ENCODE measurements at regions not wholly inside any gene's neighbourhood (a gene's known extent, or its start where the extent isn't known, plus 50 kb on each side); places are given as distances from the start of the nearest gene placed in this dataset.
"Not testable (repeated sequence)": the region's sequence is repeated elsewhere in the genome, so short reads cannot be mapped to it uniquely, and the experiment has no call there.

DNA sequence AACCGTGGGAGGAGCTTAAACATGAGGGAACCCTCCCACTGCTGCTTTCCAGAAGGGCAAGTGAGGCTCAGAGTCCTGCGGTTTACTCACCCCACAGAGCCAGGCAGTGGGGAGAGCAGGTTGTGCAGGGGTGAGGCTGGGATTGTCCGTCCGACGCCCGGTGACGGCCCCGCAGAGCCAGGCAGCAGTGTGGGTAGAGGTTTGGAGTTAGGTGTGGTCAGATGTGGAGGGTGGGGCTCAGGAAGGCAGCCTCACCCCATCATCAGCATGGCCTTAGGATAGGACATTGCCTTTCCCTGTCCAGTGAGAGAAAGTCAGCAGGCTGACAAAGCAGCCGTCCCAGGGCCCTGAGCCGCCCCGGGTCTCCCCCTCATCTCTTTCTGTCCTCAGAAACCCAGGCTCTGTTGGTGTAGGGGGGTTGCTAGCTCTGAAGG lies 234.6 kb downstream of the DLL1 start:
- Mint-ChIP-seq H3K36me3 (ENCODE audit: low read depth) (peaks cover 13% of the 10 kb centered on the region), H3K9me3 (peaks cover 26% of the 10 kb centered on the region), H3K4me1 (no peaks in the 10 kb centered on the region; the same call in 2 of the 3 replicates), H3K4me3 (no peak overlapping the region), H3K27me3 (ENCODE audit: insufficient read depth, low read depth, poor library complexity) (peaks cover 11% of the 10 kb centered on the region), H3K27ac (no peak overlapping the region)
- Histone ChIP-seq H3K27me3 (ENCODE audit: insufficient read depth) (no peaks in the 10 kb centered on the region), H3K27ac (ENCODE audit: low read depth) (no peak overlapping the region), H4K20me1 (replicated peaks; ENCODE audit: insufficient read depth) (no peaks in the 10 kb centered on the region), H3K4me1 (ENCODE audit: insufficient read depth) (no peaks in the 10 kb centered on the region), H3K36me3 (ENCODE audit: insufficient read depth) (no peaks in the 10 kb centered on the region), H3K9me2 (ENCODE audit: insufficient read depth) (no peaks in the 10 kb centered on the region), H3F3A (replicated peaks; ENCODE audit: low read depth) (no peaks in the 10 kb centered on the region), H2AFZ (no peak overlapping the region), H3K4me2 (no peak overlapping the region), H3K4me3 (no peak overlapping the region), H3K79me2 (replicated peaks; ENCODE audit: insufficient read depth) (no peaks in the 10 kb centered on the region)
- ATAC-seq, result no peak
- DNase-seq (ENCODE audit: low spot score), result no peak
- TF ChIP-seq, protein P1, sequence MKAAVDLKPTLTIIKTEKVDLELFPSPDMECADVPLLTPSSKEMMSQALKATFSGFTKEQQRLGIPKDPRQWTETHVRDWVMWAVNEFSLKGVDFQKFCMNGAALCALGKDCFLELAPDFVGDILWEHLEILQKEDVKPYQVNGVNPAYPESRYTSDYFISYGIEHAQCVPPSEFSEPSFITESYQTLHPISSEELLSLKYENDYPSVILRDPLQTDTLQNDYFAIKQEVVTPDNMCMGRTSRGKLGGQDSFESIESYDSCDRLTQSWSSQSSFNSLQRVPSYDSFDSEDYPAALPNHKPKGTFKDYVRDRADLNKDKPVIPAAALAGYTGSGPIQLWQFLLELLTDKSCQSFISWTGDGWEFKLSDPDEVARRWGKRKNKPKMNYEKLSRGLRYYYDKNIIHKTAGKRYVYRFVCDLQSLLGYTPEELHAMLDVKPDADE (IDR thresholded peaks at IDR 0.05), result no peak

DNA sequence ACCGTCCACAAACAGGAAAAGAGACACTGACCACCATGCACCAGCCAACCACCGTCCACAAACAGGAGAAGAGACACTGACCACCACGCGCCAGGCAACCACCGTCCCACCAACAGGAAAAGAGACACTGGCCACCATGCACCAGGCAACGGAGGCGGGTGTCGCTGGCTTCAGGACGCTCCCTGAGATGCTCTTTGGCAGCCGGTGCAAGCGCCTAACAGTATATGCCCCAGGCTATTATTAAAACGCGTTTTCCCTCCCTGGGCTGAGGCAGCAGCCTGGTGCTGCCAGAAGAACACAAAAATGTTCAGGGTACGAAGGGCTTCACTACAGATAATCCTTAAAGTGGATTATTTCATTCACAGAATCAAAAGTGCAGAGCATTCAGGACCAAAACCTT lies 235.1 kb downstream of the DLL1 start:
- H3K4me1 ChIP-seq (ENCODE audit: insufficient read depth); ATAC-seq; H3F3A ChIP-seq (replicated peaks; ENCODE audit: low read depth); H3K27ac ChIP-seq (ENCODE audit: low read depth); H3K4me3 ChIP-seq; H3K4me1 Mint-ChIP-seq; H3K4me2 ChIP-seq; H3K27me3 ChIP-seq (ENCODE audit: insufficient read depth); H4K20me1 ChIP-seq (replicated peaks; ENCODE audit: insufficient read depth); H3K9me2 ChIP-seq (ENCODE audit: insufficient read depth); H3K27ac Mint-ChIP-seq; H3K36me3 ChIP-seq (ENCODE audit: insufficient read depth); H3K79me2 ChIP-seq (replicated peaks; ENCODE audit: insufficient read depth); H3K4me3 Mint-ChIP-seq; H2AFZ ChIP-seq; DNase-seq (ENCODE audit: low spot score): not testable (repeated sequence)
- H3K27me3 Mint-ChIP-seq (ENCODE audit: insufficient read depth, low read depth, poor library complexity), result peaks cover 12% of the 10 kb centered on the region
- peaks cover 13% of the 10 kb centered on the region for H3K36me3 Mint-ChIP-seq (ENCODE audit: low read depth)
- peaks cover 26% of the 10 kb centered on the region for H3K9me3 Mint-ChIP-seq

DNA sequence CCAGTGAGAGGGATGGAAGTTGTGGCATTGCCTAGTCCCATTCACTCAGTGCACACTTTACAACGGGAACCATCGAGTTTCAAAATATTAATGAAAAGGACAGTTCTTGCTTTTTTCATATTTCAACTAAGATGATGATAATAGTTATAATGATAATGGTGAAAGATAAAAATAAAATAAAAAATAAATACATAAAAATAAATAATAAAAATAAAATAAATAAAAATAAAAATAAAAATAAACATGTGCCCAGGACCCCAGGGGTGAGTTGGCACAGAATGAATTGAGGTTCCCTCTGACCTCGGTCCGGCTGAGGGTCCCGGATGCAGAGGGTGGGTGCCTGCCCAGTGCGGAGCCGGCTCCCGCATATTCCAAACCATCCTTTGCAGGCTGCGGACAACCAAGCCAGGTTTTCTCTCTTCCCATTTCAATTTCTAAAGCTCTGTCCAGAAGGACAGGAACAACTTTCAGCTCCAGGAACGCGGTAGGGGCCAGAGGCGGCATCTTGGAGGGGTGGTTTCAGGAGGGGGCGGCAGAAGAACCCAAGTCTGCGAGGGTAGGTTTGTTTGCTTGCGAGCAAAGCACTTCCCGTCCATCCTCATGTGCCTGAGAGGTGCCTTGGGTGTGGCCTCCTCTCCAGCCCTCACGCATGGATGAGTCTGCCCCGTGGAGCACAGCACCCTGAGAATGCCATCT lies 236.8 kb downstream of the DLL1 start:
- no peak for DNase-seq (ENCODE audit: low spot score)
- H2AFZ ChIP-seq, result no peak overlapping the region
- H3K4me1 ChIP-seq (ENCODE audit: insufficient read depth), result no peaks in the 10 kb centered on the region
- Mint-ChIP-seq H3K27ac (no peak overlapping the region), H3K36me3 (ENCODE audit: low read depth) (peaks cover 13% of the 10 kb centered on the region), H3K4me1 (no peaks in the 10 kb centered on the region; the same call in 2 of the 3 replicates), H3K9me3 (peaks cover 26% of the 10 kb centered on the region), H3K27me3 (ENCODE audit: insufficient read depth, low read depth, poor library complexity) (peaks cover 16% of the 10 kb centered on the region), H3K4me3 (no peak overlapping the region)
- no peaks in the 10 kb centered on the region for H3K36me3 ChIP-seq (ENCODE audit: insufficient read depth)
- no peak overlapping the region for H3K27ac ChIP-seq (ENCODE audit: low read depth)
- no peak overlapping the region for H3K4me3 ChIP-seq
- no peak overlapping the region for H3K4me2 ChIP-seq
- H3K9me2 ChIP-seq (ENCODE audit: insufficient read depth), result no peaks in the 10 kb centered on the region
- no peaks in the 10 kb centered on the region for H4K20me1 ChIP-seq (replicated peaks; ENCODE audit: insufficient read depth)
- no peaks in the 10 kb centered on the region for H3K27me3 ChIP-seq (ENCODE audit: insufficient read depth)
- no peak for ATAC-seq
- H3K79me2 ChIP-seq (replicated peaks; ENCODE audit: insufficient read depth), result no peaks in the 10 kb centered on the region
- no peaks in the 10 kb centered on the region for H3F3A ChIP-seq (replicated peaks; ENCODE audit: low read depth)
- TF ChIP-seq CREB1 (CRISPR knock-in tag; IDR thresholded peaks at IDR 0.05; ENCODE audit: low read depth) (no peak), ZNF114 (CRISPR knock-in tag; IDR thresholded peaks at IDR 0.05) (no peak), STAT1 (IDR thresholded peaks at IDR 0.05; ENCODE audit: unreplicated experiment) (no peak), EZH2 (IDR thresholded peaks at IDR 0.05; ENCODE audit: low read depth, unreplicated experiment) (no peak), ZNF331 (CRISPR knock-in tag; IDR thresholded peaks at IDR 0.05; ENCODE audit: low read depth) (no peak), JUNB (IDR thresholded peaks at IDR 0.05; ENCODE audit: unreplicated experiment) (no peak)
- TF ChIP-seq, protein P1 (IDR thresholded peaks at IDR 0.05), result no peak
- TF ChIP-seq, protein P2, sequence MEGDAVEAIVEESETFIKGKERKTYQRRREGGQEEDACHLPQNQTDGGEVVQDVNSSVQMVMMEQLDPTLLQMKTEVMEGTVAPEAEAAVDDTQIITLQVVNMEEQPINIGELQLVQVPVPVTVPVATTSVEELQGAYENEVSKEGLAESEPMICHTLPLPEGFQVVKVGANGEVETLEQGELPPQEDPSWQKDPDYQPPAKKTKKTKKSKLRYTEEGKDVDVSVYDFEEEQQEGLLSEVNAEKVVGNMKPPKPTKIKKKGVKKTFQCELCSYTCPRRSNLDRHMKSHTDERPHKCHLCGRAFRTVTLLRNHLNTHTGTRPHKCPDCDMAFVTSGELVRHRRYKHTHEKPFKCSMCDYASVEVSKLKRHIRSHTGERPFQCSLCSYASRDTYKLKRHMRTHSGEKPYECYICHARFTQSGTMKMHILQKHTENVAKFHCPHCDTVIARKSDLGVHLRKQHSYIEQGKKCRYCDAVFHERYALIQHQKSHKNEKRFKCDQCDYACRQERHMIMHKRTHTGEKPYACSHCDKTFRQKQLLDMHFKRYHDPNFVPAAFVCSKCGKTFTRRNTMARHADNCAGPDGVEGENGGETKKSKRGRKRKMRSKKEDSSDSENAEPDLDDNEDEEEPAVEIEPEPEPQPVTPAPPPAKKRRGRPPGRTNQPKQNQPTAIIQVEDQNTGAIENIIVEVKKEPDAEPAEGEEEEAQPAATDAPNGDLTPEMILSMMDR (conservative IDR thresholded peaks at IDR 0.05; ENCODE audit: low read depth in 2 of 2), result no peak
- TF ChIP-seq, protein P3, sequence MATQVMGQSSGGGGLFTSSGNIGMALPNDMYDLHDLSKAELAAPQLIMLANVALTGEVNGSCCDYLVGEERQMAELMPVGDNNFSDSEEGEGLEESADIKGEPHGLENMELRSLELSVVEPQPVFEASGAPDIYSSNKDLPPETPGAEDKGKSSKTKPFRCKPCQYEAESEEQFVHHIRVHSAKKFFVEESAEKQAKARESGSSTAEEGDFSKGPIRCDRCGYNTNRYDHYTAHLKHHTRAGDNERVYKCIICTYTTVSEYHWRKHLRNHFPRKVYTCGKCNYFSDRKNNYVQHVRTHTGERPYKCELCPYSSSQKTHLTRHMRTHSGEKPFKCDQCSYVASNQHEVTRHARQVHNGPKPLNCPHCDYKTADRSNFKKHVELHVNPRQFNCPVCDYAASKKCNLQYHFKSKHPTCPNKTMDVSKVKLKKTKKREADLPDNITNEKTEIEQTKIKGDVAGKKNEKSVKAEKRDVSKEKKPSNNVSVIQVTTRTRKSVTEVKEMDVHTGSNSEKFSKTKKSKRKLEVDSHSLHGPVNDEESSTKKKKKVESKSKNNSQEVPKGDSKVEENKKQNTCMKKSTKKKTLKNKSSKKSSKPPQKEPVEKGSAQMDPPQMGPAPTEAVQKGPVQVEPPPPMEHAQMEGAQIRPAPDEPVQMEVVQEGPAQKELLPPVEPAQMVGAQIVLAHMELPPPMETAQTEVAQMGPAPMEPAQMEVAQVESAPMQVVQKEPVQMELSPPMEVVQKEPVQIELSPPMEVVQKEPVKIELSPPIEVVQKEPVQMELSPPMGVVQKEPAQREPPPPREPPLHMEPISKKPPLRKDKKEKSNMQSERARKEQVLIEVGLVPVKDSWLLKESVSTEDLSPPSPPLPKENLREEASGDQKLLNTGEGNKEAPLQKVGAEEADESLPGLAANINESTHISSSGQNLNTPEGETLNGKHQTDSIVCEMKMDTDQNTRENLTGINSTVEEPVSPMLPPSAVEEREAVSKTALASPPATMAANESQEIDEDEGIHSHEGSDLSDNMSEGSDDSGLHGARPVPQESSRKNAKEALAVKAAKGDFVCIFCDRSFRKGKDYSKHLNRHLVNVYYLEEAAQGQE (IDR thresholded peaks at IDR 0.05; ENCODE audit: unreplicated experiment), result no peak

All from GM23338 (cell line).